Lung (tissue), 11 donors: ENCODE measurements at regions not wholly inside any gene's neighbourhood (a gene's known extent, or its start where the extent isn't known, plus 50 kb on each side); places are given as distances from the start of the nearest gene placed in this dataset.

Experiments
- ATAC-seq: fragments of 200-7000 bp; cut with Tn5 transposase; one replicate; pipeline ENCODE4 v1.9.1; 2020; ENCODE audit warnings: moderate number of reproducible peaks; ENCODE audit not compliant: insufficient read depth, low FRiP score
- DNase-seq, 3 donors: peaks; one replicate each; pipeline ENCODE4 v3.0.0-alpha.2; 2013 to 2017
- H3K27ac ChIP-seq, 2 donors: one replicate each; pipeline ENCODE4 v1.5.1; 2013; ENCODE audit warnings: mild to moderate bottlenecking in 2 of 2, moderate library complexity in 2 of 2, control low read depth in 1 of 2, inconsistent platforms in 1 of 2, low read depth in 1 of 2, low read length in 1 of 2
- H3K27me3 ChIP-seq, 3 donors: one replicate each; pipeline ENCODE4 v1.5.1; 2013; ENCODE audit warnings: low read length in 2 of 3; ENCODE audit not compliant: control insufficient read depth in 3 of 3, insufficient read depth in 3 of 3
- H3K36me3 ChIP-seq, 4 donors: one replicate each; pipeline ENCODE4 v1.5.1; 2013; ENCODE audit warnings: low read length in 4 of 4, mild to moderate bottlenecking in 1 of 4, moderate library complexity in 1 of 4; ENCODE audit not compliant: control insufficient read depth in 4 of 4, insufficient read depth in 4 of 4
- H3K4me1 ChIP-seq, 5 donors: one replicate each; pipeline ENCODE4 v1.5.1; 2013; ENCODE audit warnings: low read length in 5 of 5, mild to moderate bottlenecking in 2 of 5, moderate library complexity in 1 of 5; ENCODE audit not compliant: control insufficient read depth in 5 of 5, insufficient read depth in 5 of 5
- H3K4me3 ChIP-seq: one replicate; pipeline ENCODE4 v1.5.1; 2013; ENCODE audit warnings: mild to moderate bottlenecking, control low read depth, moderate library complexity
- H3K9ac ChIP-seq, 2 donors: one replicate each; pipeline ENCODE4 v1.5.1; 2013; ENCODE audit warnings: low read length in 2 of 2, control low read depth in 1 of 2; ENCODE audit not compliant: insufficient read depth in 1 of 2
- H3K9me3 ChIP-seq, 4 donors: one replicate each; pipeline ENCODE4 v1.5.1; 2013; ENCODE audit warnings: low read length in 3 of 4, mild to moderate bottlenecking in 1 of 4, moderate library complexity in 1 of 4; ENCODE audit not compliant: control insufficient read depth in 4 of 4, insufficient read depth in 3 of 4
- WGBS, 2 donors: extraction: QIAGEN DNeasy Blood & Tissue Kit; methylation state at CpG; one replicate each; pipeline ENCODE4 v1.1.7; 2013; 5-methylcytosine and 5-hydroxymethylcytosine counted together
- TF ChIP-seq, protein P1 (sequence below): IDR thresholded peaks from 2 replicates; pipeline ENCODE4 v1.5.1; 2012; ENCODE audit warnings: mild to moderate bottlenecking; ENCODE audit errors: control extremely low read depth, extremely low read depth
- donor health status: control.
- donor health status: control.
- donor health status: Bipolar disorder and iron deficiency.
- donor health status: healthy.
- donor health status: DM: yes; HTN: yes; CAD: no.

DNA sequence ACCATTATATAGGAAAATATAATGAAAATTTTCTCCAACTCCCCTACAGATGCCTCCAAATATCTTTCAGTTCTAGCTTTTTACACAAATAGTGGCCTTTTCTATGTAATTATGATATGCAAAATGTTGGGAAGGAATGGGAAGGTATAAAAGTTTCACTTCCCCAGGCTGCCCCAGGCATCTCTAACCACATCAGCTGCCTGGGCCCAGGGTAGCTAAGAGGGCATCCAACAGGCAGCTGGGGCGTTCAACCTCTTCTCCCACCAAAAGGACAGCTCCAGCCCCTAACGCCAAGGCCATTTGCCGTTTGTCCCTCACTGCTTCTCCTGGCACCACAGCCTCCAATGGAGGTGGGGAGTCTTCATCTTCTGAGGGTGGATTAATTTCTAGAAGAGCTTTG, 188.1 kb upstream of the TSC22D2 start:
- no peak overlapping the region for H3K9ac ChIP-seq
- no peak overlapping the region for H3K4me3 ChIP-seq
- TF ChIP-seq, protein P1, sequence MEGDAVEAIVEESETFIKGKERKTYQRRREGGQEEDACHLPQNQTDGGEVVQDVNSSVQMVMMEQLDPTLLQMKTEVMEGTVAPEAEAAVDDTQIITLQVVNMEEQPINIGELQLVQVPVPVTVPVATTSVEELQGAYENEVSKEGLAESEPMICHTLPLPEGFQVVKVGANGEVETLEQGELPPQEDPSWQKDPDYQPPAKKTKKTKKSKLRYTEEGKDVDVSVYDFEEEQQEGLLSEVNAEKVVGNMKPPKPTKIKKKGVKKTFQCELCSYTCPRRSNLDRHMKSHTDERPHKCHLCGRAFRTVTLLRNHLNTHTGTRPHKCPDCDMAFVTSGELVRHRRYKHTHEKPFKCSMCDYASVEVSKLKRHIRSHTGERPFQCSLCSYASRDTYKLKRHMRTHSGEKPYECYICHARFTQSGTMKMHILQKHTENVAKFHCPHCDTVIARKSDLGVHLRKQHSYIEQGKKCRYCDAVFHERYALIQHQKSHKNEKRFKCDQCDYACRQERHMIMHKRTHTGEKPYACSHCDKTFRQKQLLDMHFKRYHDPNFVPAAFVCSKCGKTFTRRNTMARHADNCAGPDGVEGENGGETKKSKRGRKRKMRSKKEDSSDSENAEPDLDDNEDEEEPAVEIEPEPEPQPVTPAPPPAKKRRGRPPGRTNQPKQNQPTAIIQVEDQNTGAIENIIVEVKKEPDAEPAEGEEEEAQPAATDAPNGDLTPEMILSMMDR, result no peak
- H3K36me3 ChIP-seq, result no peaks in the 10 kb centered on the region
- H3K9me3 ChIP-seq, result peaks cover 0 to 6% (median 0%) of the 10 kb centered on the region in 4 donors
- 84 to 90% methylated on average over 3 of the region's 3 CpGs for WGBS, 2 donors
- peaks cover 1 to 36% (median 15%) of the 10 kb centered on the region in 5 donors for H3K4me1 ChIP-seq
- peaks cover 0 to 2% (median 0%) of the 10 kb centered on the region in 3 donors for H3K27me3 ChIP-seq
- no peak overlapping the region for H3K27ac ChIP-seq
- DNase-seq, result no peak
- no peak for ATAC-seq

DNA sequence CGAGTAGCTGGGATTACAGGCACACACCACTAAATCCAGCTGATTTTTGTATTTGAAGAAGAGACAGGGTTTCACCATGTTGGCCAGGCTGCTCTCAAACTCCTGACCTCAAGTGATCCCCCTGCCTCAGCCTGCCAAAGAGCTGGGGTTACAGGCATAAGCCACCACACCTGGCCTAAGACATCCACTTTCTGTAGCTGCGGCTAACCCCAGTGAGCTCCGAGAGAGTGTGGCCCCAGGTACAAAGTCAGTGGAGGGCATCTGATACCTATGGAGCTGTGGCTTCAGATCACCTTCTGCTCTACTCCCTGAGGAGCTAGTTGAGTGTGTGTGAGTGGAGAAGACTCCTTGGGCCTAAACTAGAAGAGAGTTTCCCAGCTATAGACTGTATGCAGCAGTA, 189.3 kb upstream of the TSC22D2 start:
- TF ChIP-seq, protein P1, result no peak
- ATAC-seq (no peak), DNase-seq (no peak)
- Histone ChIP-seq H3K27ac (no peak overlapping the region), H3K4me3 (no peak overlapping the region), H3K9me3 (peaks cover 0 to 6% (median 0%) of the 10 kb centered on the region in 4 donors), H3K9ac (no peak overlapping the region), H3K36me3 (no peaks in the 10 kb centered on the region), H3K4me1 (peaks cover 1 to 36% (median 15%) of the 10 kb centered on the region in 5 donors), H3K27me3 (peaks cover 0 to 2% (median 0%) of the 10 kb centered on the region in 3 donors)
- WGBS, 2 donors, result 96 to 98% methylated on average over 3 of the region's 3 CpGs

DNA sequence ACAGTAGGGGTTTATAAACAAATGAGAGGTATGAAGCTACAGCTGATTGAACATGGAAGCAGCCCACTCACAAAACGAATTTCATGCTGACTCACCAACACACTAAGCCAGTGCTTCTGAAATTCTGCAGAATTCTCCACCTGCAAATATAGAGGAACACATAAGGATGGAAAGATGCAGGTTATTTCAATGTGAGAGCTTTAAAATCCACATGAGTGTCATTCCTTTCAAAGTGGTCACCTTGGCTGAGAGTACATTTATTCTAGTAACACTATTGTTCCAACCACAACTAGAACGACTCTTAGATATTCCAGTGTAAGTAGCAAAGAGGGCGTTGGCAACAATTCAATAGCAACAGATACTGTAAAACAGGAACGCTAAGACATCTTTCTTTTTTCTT, 189.9 kb upstream of the TSC22D2 start:
- DNase-seq, result no peak
- no peak for ATAC-seq
- H3K36me3 ChIP-seq, result no peaks in the 10 kb centered on the region
- peaks cover 1 to 33% (median 15%) of the 10 kb centered on the region in 5 donors for H3K4me1 ChIP-seq
- H3K27ac ChIP-seq, result no peak overlapping the region
- peaks cover 0 to 2% (median 0%) of the 10 kb centered on the region in 3 donors for H3K27me3 ChIP-seq
- TF ChIP-seq, protein P1, result no peak
- no peak overlapping the region for H3K4me3 ChIP-seq
- WGBS, 2 donors, result 76 to 84% methylated on average over 4 of the region's 4 CpGs
- H3K9ac ChIP-seq, result no peak overlapping the region
- peaks cover 0 to 6% (median 0%) of the 10 kb centered on the region in 4 donors for H3K9me3 ChIP-seq

GRCh38 chr3:150217691-150218090, 190.4 kb upstream of the TSC22D2 start:
- WGBS, 2 donors, result 97 to 98% methylated on average over 4 of the region's 4 CpGs
- no peak for ATAC-seq
- TF ChIP-seq, protein P1, result no peak

More at GRCh38 chr3:150217691-150218090, 190.4 kb upstream of the TSC22D2 start:
- DNase-seq, result no peak
- Histone ChIP-seq H3K9me3 (peaks cover 0 to 6% (median 0%) of the 10 kb centered on the region in 4 donors), H3K27me3 (peaks cover 0 to 2% (median 0%) of the 10 kb centered on the region in 3 donors), H3K36me3 (no peaks in the 10 kb centered on the region), H3K9ac (no peak overlapping the region), H3K4me3 (no peak overlapping the region), H3K27ac (no peak overlapping the region), H3K4me1 (peaks cover 1 to 27% (median 10%) of the 10 kb centered on the region in 5 donors)
